Mesodermal cell (in vitro differentiated cells): ENCODE measurements at regions not wholly inside any gene's neighbourhood (a gene's known extent, or its start where the extent isn't known, plus 50 kb on each side); places are given as distances from the start of the nearest gene placed in this dataset.

ENCODE experiments used
- H3K27ac ChIP-seq: 2 replicates; pipeline ENCODE4 v1.7.0; 2013; ENCODE audit warnings: mild to moderate bottlenecking, low read depth, low read length, moderate library complexity; ENCODE audit not compliant: severe bottlenecking
- H3K36me3 ChIP-seq: 2 replicates; pipeline ENCODE4 v1.7.1; 2013; ENCODE audit warnings: mild to moderate bottlenecking, low read length, moderate library complexity; ENCODE audit not compliant: control insufficient read depth, insufficient read depth
- H3K4me1 ChIP-seq: one replicate; pipeline ENCODE4 v1.7.1; 2013; ENCODE audit warnings: mild to moderate bottlenecking, low read length; ENCODE audit not compliant: insufficient read depth, control insufficient read depth, poor library complexity, severe bottlenecking
- H3K4me3 ChIP-seq: 2 replicates; pipeline ENCODE4 v1.7.0; 2013; ENCODE audit warnings: low read length, control low read depth, mild to moderate bottlenecking; ENCODE audit not compliant: insufficient read depth, poor library complexity, severe bottlenecking; ENCODE audit errors: extremely low read depth
- H3K9me3 ChIP-seq: 2 replicates; pipeline ENCODE4 v1.7.1; 2013; ENCODE audit warnings: mild to moderate bottlenecking, low read length, moderate library complexity; ENCODE audit not compliant: control insufficient read depth
- WGBS, 2 experiments: methylation state at CpG; one replicate each; pipeline ENCODE4 v1.1.5; 2013; ENCODE audit warnings: missing lambda C conversion rate in 2 of 2; ENCODE audit not compliant: insufficient coverage in 2 of 2; 5-methylcytosine and 5-hydroxymethylcytosine counted together

GRCh38 chr6:14824060-14824459, 421.8 kb upstream of the JARID2 start:
- Histone ChIP-seq H3K9me3 (no peaks in the 10 kb centered on the region), H3K27ac (no peak overlapping the region), H3K4me1 (peaks cover 10% of the 10 kb centered on the region), H3K36me3 (no peaks in the 10 kb centered on the region), H3K4me3 (no peak overlapping the region)
- WGBS, 2 experiments: 67 to 73% methylated on average over 3 to 5 of the region's 5 CpGs

DNA sequence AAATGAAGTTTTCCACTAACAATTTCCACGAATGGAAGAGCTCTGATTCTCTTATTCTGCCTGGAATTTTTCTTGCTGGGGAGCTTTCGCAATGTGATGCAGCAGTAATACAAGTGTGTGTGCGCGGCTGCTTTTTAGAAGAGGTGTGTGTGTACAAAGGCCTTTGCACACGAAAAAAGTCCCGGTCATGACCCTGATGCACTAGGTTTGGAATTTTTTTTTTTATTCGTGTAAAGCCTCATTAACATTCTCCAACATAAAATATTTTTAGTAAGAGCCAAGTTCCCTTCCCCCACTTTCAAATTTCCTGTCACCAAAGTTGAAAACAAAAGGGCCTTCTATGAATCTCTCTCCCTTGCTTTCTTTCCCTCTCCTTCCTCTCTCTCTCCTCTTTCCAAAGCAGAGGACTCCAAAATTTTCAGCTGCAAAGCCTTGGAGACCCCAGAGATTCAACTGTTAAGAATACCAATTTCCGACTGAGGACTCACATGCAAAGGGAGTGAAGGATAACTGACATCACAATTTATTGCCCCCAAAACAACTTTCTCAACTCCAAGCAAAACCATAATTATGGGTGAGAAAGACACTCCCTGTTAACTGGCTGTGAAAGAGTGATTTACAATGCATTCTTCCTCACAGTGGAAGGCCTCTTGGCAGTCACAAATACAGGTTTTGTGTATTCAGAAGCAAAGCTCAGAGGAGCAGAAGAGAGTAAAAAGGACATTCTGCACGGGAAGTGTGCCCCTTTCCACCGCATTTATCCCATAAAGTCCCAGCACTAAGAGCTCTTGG, 421.2 kb upstream of the JARID2 start:
- Histone ChIP-seq H3K4me1 (peaks cover 10% of the 10 kb centered on the region), H3K4me3 (no peak overlapping the region), H3K27ac (peak overlapping the region; percentile 58), H3K36me3 (no peaks in the 10 kb centered on the region), H3K9me3 (no peaks in the 10 kb centered on the region)
- WGBS, 2 experiments: 5 to 14% methylated on average over 1 to 2 of the region's 10 CpGs

- H3K4me3 ChIP-seq: no peak overlapping the region
- WGBS, 2 experiments: 85 to 87% methylated on average over 2 to 3 of the region's 4 CpGs
- H3K9me3 ChIP-seq: no peaks in the 10 kb centered on the region
- no peaks in the 10 kb centered on the region for H3K36me3 ChIP-seq
- H3K4me1 ChIP-seq: peaks cover 10% of the 10 kb centered on the region
- no peak overlapping the region for H3K27ac ChIP-seq
Measured at GRCh38 chr6:14826456-14826855, 419.4 kb upstream of the JARID2 start.

DNA sequence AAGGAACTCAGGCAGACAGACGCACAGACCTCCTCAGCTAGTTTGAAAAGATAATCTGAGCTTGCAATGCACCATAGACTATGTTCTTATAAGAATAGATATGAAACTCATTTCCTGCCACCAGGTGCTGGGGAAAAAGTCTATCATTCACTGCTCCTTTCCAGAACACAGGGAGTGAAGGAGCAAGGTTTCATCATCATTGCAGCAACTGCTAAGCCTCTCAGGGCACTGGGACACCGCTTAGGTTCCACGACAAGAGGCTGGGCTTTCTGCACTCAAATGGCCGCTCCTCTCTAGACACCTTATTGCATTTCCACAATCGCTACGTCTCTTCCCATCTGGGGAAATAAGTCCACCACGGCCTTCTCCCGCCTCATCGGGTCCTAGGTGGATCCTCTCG, 418.5 kb upstream of the JARID2 start:
- H3K9me3 ChIP-seq: no peaks in the 10 kb centered on the region
- H3K4me1 ChIP-seq: peaks cover 10% of the 10 kb centered on the region
- H3K36me3 ChIP-seq: no peaks in the 10 kb centered on the region
- no peak overlapping the region for H3K4me3 ChIP-seq
- H3K27ac ChIP-seq: no peak overlapping the region
- whole genome bisulfite sequencing, 2 experiments: 92 to 94% methylated on average over 7 to 9 of the region's 10 CpGs

DNA sequence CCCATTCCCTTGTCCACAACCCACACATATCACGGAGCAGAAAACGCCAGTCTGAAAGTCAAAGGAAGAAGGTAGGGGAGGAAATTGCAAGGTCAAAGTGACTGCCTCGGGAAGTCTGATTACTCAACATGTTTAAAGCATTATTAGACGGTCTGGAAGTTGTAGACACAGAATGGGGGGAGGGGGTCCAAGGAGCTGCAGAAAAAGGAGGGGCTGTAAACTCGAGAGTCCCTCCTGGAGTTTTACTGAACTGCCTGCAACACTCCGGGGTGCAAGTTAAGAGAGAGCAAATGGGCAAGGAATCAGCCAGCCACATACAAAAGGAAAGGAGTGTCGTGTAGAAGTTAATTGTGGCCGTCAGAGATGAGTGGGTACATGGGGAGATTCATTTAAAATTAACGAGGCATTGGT, 417.7 kb upstream of the JARID2 start:
- peaks cover 10% of the 10 kb centered on the region for H3K4me1 ChIP-seq
- H3K27ac ChIP-seq: no peak overlapping the region
- WGBS, 2 experiments: 73 to 77% methylated on average over 5 to 7 of the region's 9 CpGs

GRCh38 chr6:14831070-14831469, 414.8 kb upstream of the JARID2 start:
- Histone ChIP-seq H3K9me3 (no peaks in the 10 kb centered on the region), H3K4me1 (no peaks in the 10 kb centered on the region), H3K27ac (no peak overlapping the region), H3K36me3 (no peaks in the 10 kb centered on the region), H3K4me3 (no peak overlapping the region)
- 76 to 100% methylated on average over 1 to 2 of the region's 5 CpGs for WGBS, 2 experiments

More for the DNA sequence above, 417.7 kb upstream of the JARID2 start:
- Histone ChIP-seq H3K4me3 (no peak overlapping the region), H3K9me3 (no peaks in the 10 kb centered on the region), H3K36me3 (no peaks in the 10 kb centered on the region)

GRCh38 chr6:14831937-14832336, 413.9 kb upstream of the JARID2 start:
- no peaks in the 10 kb centered on the region for H3K4me1 ChIP-seq
- 56 to 68% methylated on average over 5 of the region's 6 CpGs for WGBS, 2 experiments
- H3K4me3 ChIP-seq: no peak overlapping the region
- H3K36me3 ChIP-seq: no peaks in the 10 kb centered on the region
- H3K27ac ChIP-seq: no peak overlapping the region
- no peaks in the 10 kb centered on the region for H3K9me3 ChIP-seq

DNA sequence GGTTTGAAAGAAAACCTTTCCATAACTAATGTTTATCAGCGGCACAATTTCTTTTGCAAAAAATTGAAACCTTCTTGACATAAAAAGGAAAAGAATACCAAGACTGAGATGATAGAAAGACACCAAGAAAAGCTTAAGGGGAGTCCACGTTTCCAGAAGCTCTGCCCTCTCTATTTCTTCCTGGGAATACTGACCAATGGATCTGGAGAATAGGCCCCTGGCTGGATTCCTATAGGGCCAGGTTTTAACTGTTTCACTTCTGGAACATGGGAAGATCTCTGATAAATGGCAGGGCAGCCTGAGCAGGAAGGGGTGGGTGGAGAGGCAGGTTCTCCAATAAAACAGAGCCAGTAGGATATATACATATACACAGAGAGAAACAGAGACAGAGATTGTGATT, 413.4 kb upstream of the JARID2 start:
- H3K4me3 ChIP-seq: no peak overlapping the region

GRCh38 chr6:14834851-14835530, 410.9 kb upstream of the JARID2 start:
- H3K27ac ChIP-seq: no peak overlapping the region
- no peaks in the 10 kb centered on the region for H3K4me1 ChIP-seq
- no peaks in the 10 kb centered on the region for H3K36me3 ChIP-seq
- H3K9me3 ChIP-seq: no peaks in the 10 kb centered on the region
- 93% methylated on average over 2 of the region's 4 CpGs; no CpG with 5 or more reads in 1 of the 2 experiments for WGBS, 2 experiments
- H3K4me3 ChIP-seq: no peak overlapping the region

More for the DNA sequence above, 413.4 kb upstream of the JARID2 start:
- Histone ChIP-seq H3K27ac (no peak overlapping the region), H3K9me3 (no peaks in the 10 kb centered on the region), H3K4me1 (no peaks in the 10 kb centered on the region), H3K36me3 (no peaks in the 10 kb centered on the region)
- 13 to 80% methylated on average over 1 of the region's 2 CpGs for WGBS, 2 experiments

DNA sequence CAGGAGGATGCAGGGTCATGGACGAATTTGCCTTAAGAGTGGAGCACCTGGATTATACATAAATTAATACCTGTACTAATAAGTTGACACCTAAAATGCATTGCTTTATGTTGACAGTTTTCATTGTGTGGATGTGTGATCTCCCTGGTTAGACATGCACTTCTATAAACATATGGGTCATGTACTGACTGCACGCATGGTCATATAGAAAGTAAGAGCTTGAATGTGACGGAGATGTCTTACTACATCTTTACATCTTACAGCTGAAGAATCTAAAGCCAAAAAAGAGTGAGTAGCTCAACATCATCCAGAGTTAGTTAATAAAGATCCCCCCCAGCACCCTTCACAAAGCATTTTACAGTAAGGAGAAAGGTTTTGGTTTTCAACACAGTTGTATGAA, 408.4 kb upstream of the JARID2 start:
- Histone ChIP-seq H3K9me3 (no peaks in the 10 kb centered on the region), H3K36me3 (no peaks in the 10 kb centered on the region), H3K27ac (no peak overlapping the region), H3K4me1 (no peaks in the 10 kb centered on the region), H3K4me3 (no peak overlapping the region)
- no CpG with 5 or more reads among the region's 3 CpGs for WGBS, 2 experiments

- Histone ChIP-seq H3K4me3 (no peak overlapping the region), H3K27ac (no peak overlapping the region), H3K4me1 (no peaks in the 10 kb centered on the region), H3K36me3 (no peaks in the 10 kb centered on the region), H3K9me3 (no peaks in the 10 kb centered on the region)
- WGBS, 2 experiments: 85% methylated on average over 2 of the region's 4 CpGs; no CpG with 5 or more reads in 1 of the 2 experiments
Measured at GRCh38 chr6:14838133-14838583, 407.7 kb upstream of the JARID2 start.
